Activated T-cell treated with anti-CD3 and anti-CD28 coated beads, Interleukin-2, amount 50 U/mL, for 24 hours (primary cell): ENCODE measurements at regions not wholly inside any gene's neighbourhood (a gene's known extent, or its start where the extent isn't known, plus 50 kb on each side); places are given as distances from the start of the nearest gene placed in this dataset.

Experiments
- DNase-seq: peaks from one replicate; pipeline ENCODE4 v3.0.0-alpha.2; 2020
- H3K27ac Mint-ChIP-seq: 2 replicates; pipeline ENCODE4 v1.8.0; 2020; ENCODE audit warnings: mild to moderate bottlenecking, mixed read lengths
- H3K27me3 Mint-ChIP-seq: 2 replicates; pipeline ENCODE4 v1.8.0; 2020; ENCODE audit warnings: mixed read lengths
- H3K36me3 Mint-ChIP-seq: 2 replicates; pipeline ENCODE4 v1.8.0; 2020; ENCODE audit warnings: low read depth, mixed read lengths
- H3K4me1 Mint-ChIP-seq: 2 replicates; pipeline ENCODE4 v1.8.0; 2020; ENCODE audit warnings: low read depth, mixed read lengths
- H3K4me3 Mint-ChIP-seq: 2 replicates; pipeline ENCODE4 v1.8.0; 2020; ENCODE audit warnings: mild to moderate bottlenecking, moderate library complexity, mixed read lengths
- H3K9me3 Mint-ChIP-seq: 2 replicates; pipeline ENCODE4 v1.8.0; 2020; ENCODE audit warnings: mixed read lengths

DNA sequence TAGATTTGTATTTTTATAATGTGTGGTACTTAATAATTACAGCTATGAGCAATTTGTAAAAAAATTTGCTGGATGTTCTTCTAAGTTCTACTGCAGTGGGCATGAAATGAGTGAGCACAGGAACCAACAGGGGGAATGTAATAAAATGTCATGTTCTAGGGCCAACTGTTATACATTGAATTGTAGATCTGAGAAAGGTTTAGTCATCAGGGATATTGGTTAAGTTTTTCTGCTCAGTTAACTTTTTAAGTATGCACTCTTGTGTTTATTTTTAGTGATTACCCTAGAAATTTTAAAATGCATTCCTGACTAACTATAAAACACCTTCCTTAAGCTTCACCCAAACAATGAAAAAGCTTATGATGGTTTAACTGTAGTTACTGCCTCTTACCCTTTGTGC, 101.8 kb downstream of the CAND1 start:
- H3K4me1 Mint-ChIP-seq, result peaks cover 3% of the 10 kb centered on the region
- H3K27ac Mint-ChIP-seq, result no peak overlapping the region
- H3K9me3 Mint-ChIP-seq, result peaks cover 6% of the 10 kb centered on the region
- no peak for DNase-seq
- no peaks in the 10 kb centered on the region for H3K36me3 Mint-ChIP-seq
- H3K4me3 Mint-ChIP-seq, result no peak overlapping the region
- H3K27me3 Mint-ChIP-seq, result no peaks in the 10 kb centered on the region

DNA sequence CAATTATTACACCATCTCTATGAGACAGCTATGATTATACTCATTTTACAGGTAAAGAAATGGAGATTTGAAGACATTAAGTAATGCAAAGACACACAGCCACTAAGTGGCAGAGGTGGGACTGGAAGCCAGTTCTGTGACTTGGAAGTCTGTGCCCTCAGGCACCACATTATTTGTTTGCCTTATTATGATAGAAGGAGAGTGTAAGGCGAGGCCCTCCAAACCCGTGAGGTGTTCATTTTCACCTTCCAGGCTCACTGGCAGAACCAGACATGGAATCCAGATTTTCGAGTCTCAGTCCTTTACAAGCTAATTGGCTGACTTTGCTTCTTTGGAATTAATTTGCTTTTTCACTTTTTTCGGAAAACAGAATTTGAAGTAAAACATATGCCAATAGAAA, 107.9 kb downstream of the CAND1 start:
- Mint-ChIP-seq H3K27me3 (peaks cover 2% of the 10 kb centered on the region), H3K27ac (no peak overlapping the region), H3K4me1 (peaks cover 2% of the 10 kb centered on the region), H3K9me3 (peaks cover 6% of the 10 kb centered on the region), H3K4me3 (no peak overlapping the region), H3K36me3 (no peaks in the 10 kb centered on the region)
- no peak for DNase-seq

DNA sequence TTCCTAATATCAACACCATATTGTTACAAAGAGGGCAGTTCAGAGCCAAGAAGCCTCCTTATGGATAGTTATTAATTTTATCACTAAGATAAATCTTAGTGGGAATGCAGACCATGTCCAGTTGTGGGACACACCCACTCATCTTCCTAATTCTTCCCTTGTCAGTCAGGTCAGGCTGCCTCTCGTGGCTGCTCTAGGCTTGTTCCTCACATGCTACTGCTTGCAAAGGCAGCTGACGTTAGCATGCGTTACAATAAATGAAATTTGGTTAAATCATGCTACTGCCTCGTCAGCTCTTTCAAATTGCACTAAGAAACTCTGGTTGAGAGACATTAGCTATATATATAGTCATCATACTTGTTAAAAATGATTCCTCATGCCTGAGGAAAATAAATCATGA, 108.4 kb downstream of the CAND1 start:
- Mint-ChIP-seq H3K27me3 (peaks cover 2% of the 10 kb centered on the region), H3K9me3 (peaks cover 3% of the 10 kb centered on the region), H3K36me3 (no peaks in the 10 kb centered on the region), H3K4me3 (no peak overlapping the region), H3K4me1 (peaks cover 7% of the 10 kb centered on the region), H3K27ac (no peak overlapping the region)
- no peak for DNase-seq

DNA sequence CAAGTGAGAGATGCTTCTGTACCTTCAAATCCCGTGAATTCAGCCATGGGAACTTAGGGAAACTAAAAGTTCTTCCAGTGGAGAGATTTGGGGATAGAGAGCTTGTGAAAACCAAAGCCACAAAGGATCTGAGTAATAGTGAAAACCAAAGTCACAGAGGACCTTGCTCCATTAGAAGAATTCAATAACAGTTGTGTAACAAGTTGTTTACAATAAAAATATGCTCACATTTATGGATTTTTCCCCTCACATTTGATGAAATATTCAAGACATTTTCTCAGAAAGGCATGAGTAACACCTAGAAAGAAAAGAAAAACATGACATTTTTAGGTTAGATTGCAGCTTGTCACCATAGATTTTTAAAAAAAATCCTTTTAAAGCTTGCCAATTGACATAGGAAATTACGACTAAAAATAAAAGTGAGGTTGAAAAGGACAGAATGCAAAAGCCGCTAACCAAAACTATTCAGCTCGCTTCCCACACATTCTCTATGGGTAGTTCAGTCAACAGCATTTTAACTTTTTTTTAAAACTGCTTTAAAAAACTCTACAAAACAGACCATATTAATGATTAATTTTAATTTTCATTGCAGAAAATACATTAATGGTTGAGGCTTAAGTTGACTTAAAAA, 113.2 kb downstream of the CAND1 start:
- H3K36me3 Mint-ChIP-seq, result no peaks in the 10 kb centered on the region
- no peak for DNase-seq
- peaks cover 10% of the 10 kb centered on the region for H3K4me1 Mint-ChIP-seq
- H3K27me3 Mint-ChIP-seq, result peaks cover 2% of the 10 kb centered on the region
- H3K27ac Mint-ChIP-seq, result no peak overlapping the region
- no peaks in the 10 kb centered on the region for H3K9me3 Mint-ChIP-seq
- H3K4me3 Mint-ChIP-seq, result no peak overlapping the region

DNA sequence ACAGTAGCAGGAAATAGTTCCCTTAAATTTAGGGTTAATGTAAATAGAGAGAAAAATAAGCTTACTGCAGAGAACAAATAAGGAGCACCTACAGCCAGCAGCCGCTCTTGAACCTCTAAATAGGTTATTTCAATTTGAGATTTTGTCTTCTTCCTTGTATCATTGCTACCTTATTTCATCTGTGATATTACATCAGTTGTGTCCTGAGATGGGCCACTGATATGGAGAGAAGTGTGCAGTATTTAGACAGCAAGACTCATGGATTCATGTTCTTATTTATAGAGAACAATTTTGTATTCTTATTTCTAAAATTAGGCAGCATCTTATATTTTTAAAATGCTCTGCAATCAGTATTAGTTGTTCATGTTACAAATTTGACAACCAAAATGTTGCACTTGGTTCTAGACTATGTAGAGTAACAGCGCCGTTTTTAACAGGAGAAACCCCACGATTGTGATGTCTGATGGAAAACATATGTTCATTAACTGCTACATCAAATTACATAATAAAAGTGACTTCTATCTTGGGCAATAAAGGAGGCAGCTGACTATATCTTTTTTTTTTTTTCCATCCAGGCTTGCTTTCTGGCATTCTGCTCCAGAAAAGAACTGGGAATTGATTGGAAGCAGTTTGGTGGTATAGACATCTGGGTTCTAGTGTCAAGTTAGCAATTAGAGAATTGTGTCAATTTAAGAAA, 117.9 kb downstream of the CAND1 start:
- Mint-ChIP-seq H3K9me3 (no peaks in the 10 kb centered on the region), H3K27ac (no peak overlapping the region), H3K27me3 (no peaks in the 10 kb centered on the region), H3K36me3 (no peaks in the 10 kb centered on the region), H3K4me1 (peaks cover 8% of the 10 kb centered on the region), H3K4me3 (no peak overlapping the region)
- no peak for DNase-seq

DNA sequence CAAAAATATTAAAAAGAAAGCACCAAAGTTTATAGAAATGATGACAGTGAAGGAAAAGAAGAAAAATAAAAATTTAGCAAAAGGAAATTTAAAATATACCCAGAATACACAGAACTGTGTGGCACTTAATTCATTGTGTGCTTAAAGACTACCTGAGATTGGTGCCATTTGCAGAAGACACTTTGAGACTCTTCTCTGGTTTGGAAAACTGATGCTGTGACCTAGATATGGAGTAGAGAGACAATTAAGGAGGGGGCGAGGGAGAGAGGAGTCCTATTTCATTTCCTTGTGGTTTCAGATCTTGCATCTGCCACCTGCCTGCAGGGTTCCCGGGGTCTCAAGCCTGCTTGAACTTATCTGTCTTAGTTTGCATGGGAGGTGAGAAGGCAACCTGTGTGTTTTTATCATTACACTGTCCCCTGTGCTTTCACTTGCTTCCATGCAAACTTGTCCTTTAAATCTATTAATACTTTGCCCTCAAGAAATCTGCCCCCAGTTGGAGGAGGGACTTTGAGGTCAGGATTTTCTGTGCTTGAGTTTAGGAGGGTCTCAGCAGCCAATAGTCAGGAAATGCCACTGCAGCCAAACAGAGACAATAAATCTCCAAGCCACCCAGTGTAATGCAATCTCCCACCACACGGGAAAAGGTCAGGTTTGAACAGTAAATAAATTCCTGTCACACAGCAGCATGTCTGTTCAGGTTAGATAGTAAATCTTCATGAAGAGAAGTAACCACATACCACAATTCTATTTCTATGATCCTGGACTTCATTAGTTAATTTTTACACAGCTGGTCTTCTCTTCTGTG, 119.4 kb downstream of the CAND1 start:
- H3K4me1 Mint-ChIP-seq, result no peaks in the 10 kb centered on the region
- H3K27ac Mint-ChIP-seq, result no peak overlapping the region
- no peak overlapping the region for H3K4me3 Mint-ChIP-seq
- no peaks in the 10 kb centered on the region for H3K9me3 Mint-ChIP-seq
- no peak for DNase-seq
- no peaks in the 10 kb centered on the region for H3K27me3 Mint-ChIP-seq
- no peaks in the 10 kb centered on the region for H3K36me3 Mint-ChIP-seq

DNA sequence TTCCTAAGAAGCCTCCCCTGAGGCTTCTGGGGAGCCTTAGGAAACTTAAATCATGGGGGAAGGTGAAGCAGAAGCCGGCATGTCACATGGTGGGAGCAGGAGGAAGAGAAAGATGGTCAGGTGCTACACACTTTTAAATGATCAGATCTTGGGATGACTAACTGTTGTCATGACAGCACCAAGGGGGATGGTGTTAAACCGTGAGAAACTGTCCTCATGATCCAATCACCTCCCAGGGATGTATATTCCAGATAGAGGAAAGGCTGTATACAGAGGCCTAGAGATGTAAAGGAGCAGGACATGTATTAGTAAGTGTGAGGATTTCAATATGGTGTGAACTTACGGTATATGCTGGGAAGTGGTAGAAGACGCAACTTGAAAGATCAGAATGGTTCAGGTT, 121.1 kb downstream of the CAND1 start:
- Mint-ChIP-seq H3K9me3 (no peaks in the 10 kb centered on the region), H3K27ac (no peak overlapping the region), H3K4me3 (no peak overlapping the region), H3K27me3 (no peaks in the 10 kb centered on the region), H3K4me1 (no peaks in the 10 kb centered on the region), H3K36me3 (no peaks in the 10 kb centered on the region)
- DNase-seq, result no peak

DNA sequence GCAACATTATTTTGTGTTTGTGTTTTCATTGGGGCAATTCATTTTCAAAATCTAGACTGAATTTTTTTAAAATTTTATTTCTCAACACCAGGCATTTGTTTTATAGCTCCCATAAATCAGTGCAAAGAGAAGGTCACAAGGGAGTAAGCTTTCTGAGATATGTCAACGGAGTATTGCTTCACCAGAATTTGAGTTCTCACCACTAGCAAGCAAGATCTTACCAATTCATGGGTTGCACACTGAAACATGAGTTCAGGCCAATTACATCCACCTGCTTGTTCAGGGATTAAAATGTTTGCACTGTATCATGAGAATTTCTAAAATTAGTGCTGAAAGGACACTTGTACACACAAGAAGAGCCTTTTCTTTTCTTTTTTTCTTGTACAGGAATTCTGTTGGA, 121.9 kb downstream of the CAND1 start:
- H3K27ac Mint-ChIP-seq, result no peak overlapping the region
- no peak for DNase-seq
- no peaks in the 10 kb centered on the region for H3K36me3 Mint-ChIP-seq
- no peak overlapping the region for H3K4me3 Mint-ChIP-seq
- no peaks in the 10 kb centered on the region for H3K27me3 Mint-ChIP-seq
- no peaks in the 10 kb centered on the region for H3K4me1 Mint-ChIP-seq
- H3K9me3 Mint-ChIP-seq, result no peaks in the 10 kb centered on the region

DNA sequence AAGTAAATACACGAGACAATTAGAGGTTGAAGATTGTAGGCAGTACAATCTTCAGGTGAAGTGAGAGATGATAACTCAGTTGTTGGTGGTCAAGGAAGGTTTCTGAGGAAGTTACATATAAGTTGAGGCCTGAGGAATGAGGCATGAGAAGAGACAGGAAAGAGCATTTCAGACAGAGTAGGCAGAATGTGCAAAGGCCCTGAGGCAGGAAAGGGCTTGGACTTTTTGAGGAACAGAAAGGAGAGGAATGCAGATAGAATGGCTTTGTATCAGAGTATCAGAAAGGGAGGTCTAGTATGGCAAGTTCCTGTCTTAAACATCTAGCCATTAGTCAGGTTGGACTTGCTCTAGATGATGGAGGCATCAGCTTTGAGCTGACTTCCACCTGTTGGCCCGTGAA, 122.5 kb downstream of the CAND1 start:
- Mint-ChIP-seq H3K4me3 (no peak overlapping the region), H3K27ac (no peak overlapping the region)

DNA sequence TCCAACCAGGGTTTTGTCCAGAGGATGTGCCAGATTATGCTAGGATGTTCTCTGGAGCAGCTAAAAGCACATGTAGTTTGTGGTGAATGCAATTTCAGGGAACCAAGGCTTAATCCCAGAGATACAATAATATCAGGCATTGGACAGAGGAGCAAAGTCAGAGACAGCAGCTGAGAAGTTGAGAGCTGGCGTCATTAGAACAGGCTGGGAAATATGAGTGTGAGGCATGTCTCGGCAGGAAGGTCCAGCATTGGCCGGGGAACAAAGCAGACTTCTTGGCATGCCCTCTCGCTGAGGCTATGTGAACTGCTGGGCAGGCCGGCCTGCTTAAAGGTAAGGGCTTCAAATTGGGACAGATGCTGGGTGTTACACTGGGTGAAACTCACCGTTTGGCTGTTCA, 125.4 kb downstream of the CAND1 start:
- Mint-ChIP-seq H3K27me3 (no peaks in the 10 kb centered on the region), H3K9me3 (no peaks in the 10 kb centered on the region), H3K4me1 (no peaks in the 10 kb centered on the region), H3K4me3 (no peak overlapping the region), H3K36me3 (no peaks in the 10 kb centered on the region), H3K27ac (no peak overlapping the region)
- no peak for DNase-seq

More for the DNA sequence above, 122.5 kb downstream of the CAND1 start:
- DNase-seq, result no peak
- H3K9me3 Mint-ChIP-seq, result no peaks in the 10 kb centered on the region
- H3K36me3 Mint-ChIP-seq, result no peaks in the 10 kb centered on the region
- H3K27me3 Mint-ChIP-seq, result no peaks in the 10 kb centered on the region
- H3K4me1 Mint-ChIP-seq, result no peaks in the 10 kb centered on the region

DNA sequence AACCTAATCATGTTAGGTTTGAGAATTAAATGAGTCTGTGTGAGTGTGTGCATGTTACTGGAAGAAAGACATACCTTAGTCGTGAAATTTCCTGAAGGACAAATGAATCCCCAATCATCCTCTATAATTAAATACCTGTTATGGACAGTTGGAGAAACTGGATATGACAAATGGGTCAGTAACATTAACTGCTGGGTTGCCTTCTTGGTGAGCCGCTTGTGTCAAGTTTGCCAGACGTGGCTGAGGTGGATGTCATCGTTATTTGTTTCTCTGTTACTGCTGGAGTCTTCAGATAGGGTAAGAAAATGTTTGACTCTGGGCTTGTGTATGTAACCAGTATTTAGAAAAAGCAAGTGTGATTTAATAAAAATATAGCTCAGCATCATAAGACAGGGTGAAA, 131.6 kb downstream of the CAND1 start:
- no peaks in the 10 kb centered on the region for H3K4me1 Mint-ChIP-seq
- no peaks in the 10 kb centered on the region for H3K36me3 Mint-ChIP-seq
- no peak overlapping the region for H3K27ac Mint-ChIP-seq
- H3K4me3 Mint-ChIP-seq, result no peak overlapping the region
- no peak for DNase-seq
- peaks cover 3% of the 10 kb centered on the region for H3K27me3 Mint-ChIP-seq
- peaks cover 5% of the 10 kb centered on the region for H3K9me3 Mint-ChIP-seq

DNA sequence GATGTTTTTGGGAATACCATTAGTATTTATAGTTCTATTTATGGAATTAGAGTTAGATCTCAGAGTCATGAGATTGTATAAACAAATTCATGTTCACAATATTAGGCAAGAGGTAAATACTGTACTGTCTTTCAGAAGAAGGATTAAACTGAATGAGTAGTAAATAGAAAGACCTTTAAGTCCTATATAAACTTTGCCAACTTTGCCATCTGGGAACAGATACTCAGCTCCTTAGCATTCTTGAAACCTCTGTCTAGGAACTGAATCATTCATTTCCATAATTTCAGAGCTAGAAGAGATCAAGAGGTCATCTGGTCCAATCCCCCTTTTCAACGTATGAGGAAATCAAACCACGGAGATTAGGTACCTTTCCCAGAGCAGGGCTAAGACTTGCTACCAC, 141.1 kb downstream of the CAND1 start:
- no peaks in the 10 kb centered on the region for H3K27me3 Mint-ChIP-seq
- H3K27ac Mint-ChIP-seq, result no peak overlapping the region
- H3K4me1 Mint-ChIP-seq, result no peaks in the 10 kb centered on the region
- no peak for DNase-seq
- no peak overlapping the region for H3K4me3 Mint-ChIP-seq
- H3K36me3 Mint-ChIP-seq, result peaks cover 5% of the 10 kb centered on the region
- peaks cover 20% of the 10 kb centered on the region for H3K9me3 Mint-ChIP-seq

DNA sequence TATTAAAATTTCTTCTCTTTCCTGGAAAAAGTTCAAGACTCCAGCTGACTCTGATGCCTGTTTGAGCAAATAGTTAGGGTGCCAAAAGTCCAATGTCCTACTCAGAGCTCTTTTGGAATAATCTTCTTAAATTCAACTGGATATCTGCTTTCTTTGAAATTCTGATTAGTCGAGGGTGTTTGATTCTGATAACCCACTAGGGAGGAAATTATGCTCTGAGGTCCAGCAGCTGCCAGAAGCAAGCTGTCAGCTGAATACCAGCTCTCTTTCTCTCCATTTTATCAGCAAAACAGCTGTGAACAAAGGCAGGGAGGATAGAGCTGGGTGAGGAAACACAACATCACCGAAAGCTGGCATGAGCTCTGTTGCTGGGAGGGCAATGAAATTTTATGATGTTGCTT, 141.5 kb downstream of the CAND1 start:
- Mint-ChIP-seq H3K36me3 (peaks cover 5% of the 10 kb centered on the region), H3K27me3 (no peaks in the 10 kb centered on the region), H3K27ac (no peak overlapping the region), H3K9me3 (peaks cover 16% of the 10 kb centered on the region), H3K4me1 (no peaks in the 10 kb centered on the region), H3K4me3 (no peak overlapping the region)
- no peak for DNase-seq

DNA sequence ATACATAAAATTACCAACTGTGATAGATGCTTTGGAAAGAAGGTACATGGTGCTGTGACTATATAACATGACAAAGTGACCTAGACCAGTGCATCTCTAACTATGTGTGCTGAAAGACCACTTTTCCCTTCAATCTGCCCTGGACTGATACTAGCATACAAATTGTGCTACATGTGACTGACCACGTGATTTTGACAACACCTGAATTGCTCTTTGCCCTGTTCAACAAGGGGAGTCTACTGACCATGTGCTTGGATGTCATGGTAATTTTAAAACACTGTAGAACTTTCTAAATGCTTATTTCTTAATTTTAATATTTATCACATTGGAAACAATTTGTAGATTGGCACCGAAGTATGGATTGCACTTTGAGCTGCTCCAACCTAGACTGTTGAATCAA, 142.4 kb downstream of the CAND1 start:
- Mint-ChIP-seq H3K27ac (no peak overlapping the region), H3K4me1 (no peaks in the 10 kb centered on the region), H3K27me3 (no peaks in the 10 kb centered on the region), H3K4me3 (no peak overlapping the region), H3K9me3 (peaks cover 8% of the 10 kb centered on the region), H3K36me3 (no peaks in the 10 kb centered on the region)
- no peak for DNase-seq

DNA sequence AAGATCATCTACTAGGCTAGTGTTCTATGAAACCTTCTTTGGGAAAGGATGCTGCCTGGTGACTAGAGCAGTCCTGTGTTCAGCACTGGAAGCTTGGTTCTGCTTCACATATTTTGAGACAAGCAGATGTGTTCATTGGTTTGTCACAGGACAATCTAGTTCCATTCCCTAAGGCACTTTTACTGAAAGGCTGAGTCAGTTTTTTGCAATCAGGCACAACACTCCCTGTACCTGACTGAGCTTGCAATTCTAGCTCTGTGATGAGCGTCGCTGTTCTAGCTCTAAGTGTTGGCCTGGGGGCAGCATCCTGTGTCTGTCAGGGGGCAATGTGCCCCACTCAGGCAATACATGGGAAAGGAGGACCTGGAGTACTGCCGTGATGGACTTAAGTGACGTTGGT, 144.4 kb downstream of the CAND1 start:
- H3K9me3 Mint-ChIP-seq, result peaks cover 5% of the 10 kb centered on the region
- DNase-seq, result no peak
- no peaks in the 10 kb centered on the region for H3K36me3 Mint-ChIP-seq
- no peaks in the 10 kb centered on the region for H3K27me3 Mint-ChIP-seq
- no peaks in the 10 kb centered on the region for H3K4me1 Mint-ChIP-seq
- H3K4me3 Mint-ChIP-seq, result no peak overlapping the region
- H3K27ac Mint-ChIP-seq, result no peak overlapping the region
